NCI-H2227 (cell line): ENCODE measurements at regions not wholly inside any gene's neighbourhood (a gene's known extent, or its start where the extent isn't known, plus 50 kb on each side); places are given as distances from the start of the nearest gene placed in this dataset.

ENCODE experiments used
- DNase-seq: peaks from one replicate; lab custom pipeline; 2025; ENCODE audit not compliant: unreplicated experiment; lab: John Stamatoyannopoulos, UW

DNA sequence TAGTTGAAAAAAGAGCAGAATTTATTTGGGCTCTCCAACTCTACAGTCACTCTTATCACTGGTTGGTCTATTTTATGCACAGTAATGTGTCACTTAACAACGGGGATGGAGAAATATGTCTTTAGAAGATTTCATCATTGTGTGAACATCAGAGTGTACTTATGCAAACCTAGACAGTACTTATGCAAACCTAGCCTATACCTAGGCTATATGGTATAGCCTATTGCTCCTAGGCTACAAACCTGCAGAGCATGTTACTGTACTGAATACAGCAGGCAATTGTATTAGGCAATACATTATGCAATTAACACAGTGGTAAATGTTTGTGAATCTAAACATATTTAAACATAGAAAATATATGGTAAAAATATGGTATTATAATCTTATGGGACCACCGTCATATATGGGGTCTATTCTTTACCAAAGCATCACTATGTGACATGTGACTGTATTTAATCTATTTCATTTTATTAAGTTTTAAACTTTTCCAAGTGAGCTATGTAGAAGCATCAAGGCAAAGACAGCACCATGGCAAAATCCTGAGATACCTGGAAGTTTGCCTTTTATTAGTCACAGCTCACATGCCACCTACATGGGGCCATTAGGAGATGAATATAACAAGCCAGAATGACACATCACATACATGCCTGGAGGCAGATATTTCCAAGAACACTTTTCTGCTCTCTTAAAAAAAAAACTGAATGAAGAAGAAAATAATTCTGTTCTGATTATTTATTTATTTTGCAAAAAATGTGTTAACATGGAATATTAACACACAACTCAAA, 537.4 kb downstream of the TUSC7 start:
- DNase-seq, result no peak

DNA sequence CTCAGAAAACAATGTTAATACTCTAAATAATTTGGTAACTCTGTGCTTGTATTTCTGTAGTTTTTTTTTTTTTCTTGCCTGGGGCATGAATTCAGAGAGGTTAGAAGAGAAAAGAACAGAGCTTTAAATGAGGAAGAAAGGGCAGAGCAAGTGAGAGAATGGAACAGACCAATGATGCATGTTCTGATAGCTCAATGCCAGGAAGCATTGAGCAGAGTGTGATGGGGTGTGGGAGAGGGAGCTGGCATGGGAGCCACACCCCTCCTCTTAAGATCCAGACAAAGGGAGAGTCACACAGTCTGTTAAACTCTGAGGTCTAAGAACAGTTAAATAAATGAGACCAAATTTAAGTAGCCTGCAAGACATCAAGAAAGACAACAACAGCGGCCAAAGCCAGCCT, 538.6 kb downstream of the TUSC7 start:
- no peak for DNase-seq

DNA sequence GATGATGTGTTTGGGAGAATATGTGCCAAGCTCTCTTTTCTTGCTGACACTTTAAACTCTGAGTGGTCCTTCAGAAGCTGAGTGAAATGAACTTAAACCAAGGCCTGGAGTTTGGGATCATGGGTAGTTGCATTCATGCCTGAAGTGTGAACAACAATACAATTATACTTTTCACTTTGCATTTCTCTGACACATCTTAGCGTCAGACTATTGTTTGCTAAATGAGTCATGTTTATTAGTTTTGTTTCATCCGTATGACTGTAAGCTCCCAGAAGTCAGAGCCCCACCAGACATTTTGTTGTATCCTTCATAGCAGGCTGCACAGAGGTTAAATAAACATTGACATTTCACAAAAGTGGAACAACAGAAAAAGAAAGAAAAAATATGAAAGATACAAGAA, 542.6 kb downstream of the TUSC7 start:
- no peak for DNase-seq

DNA sequence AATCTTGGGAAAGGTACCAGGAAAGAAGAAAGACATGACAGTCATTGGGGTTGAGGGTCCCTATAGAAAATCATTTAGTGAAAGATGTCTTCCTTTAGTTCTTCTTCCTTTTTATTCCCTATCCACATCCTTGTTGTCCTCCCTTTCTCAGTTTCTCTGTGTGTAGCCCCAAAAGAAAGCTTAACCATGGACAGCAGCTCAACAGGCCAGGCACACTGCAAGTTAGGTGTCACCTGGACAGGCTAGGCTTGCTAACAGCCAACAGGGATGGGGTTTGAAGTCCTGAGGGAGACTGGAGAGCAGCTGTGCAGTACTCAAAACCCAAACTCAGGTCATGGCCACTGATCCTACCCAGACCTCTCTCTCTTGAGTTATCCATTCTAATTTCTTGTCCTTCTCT, 543.1 kb downstream of the TUSC7 start:
- DNase-seq, result no peak

DNA sequence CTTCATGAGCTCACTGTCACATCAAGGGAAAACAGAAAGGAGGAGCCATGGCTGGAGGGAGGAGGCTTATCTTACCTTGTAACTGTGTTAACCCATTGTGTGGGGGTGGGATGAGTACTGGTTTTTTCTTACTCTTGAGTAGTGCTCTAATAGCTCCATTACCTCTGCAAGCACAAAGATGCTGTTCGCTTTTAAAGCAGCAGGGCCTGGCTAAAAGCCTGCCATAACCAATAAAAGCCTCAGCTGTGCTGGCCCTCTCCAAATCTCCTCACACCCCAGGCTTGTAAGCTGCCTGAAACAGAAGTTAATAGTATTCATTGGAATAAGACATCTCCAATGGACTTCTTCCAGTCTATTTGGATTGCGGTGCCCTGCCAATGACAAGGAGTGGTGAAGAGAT, 544.1 kb downstream of the TUSC7 start:
- no peak for DNase-seq

DNA sequence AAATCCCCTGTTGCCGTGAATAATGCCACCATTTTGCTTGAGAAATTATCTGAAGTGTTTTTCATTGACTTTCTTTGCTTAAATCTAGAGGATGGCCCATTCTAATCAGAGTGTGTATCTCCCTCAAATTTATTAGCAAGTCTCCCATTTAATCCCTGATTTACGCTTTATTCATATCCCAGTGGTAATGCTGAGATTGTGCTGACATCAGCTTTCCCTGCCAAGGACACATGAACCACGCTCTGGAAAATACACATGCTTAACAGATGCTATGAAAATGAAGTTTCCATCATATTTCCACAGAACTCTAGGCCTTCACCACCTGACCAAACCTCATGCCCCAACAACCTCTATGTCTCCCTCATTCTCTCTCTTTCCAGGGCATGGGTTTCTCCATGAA, 545.4 kb downstream of the TUSC7 start:
- DNase-seq, result no peak

DNA sequence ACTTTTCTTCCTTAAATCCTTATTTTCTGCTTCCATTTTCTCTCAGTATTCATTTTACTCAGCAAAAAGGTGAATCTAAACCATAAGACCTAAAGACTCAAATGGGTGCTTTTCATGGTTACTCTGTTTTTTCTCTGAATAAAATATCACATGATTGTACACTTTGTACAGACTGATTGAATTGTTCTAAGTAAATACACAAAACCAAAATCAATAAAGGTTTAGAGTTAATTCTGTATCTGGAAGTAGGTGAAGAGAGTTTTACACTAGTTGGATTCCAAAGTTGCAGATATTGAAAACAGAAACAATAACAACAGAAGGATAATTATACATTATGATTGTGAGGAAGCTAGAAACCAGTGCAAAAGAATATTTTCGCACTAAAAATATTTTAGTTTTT, 546.2 kb downstream of the TUSC7 start:
- no peak for DNase-seq

DNA sequence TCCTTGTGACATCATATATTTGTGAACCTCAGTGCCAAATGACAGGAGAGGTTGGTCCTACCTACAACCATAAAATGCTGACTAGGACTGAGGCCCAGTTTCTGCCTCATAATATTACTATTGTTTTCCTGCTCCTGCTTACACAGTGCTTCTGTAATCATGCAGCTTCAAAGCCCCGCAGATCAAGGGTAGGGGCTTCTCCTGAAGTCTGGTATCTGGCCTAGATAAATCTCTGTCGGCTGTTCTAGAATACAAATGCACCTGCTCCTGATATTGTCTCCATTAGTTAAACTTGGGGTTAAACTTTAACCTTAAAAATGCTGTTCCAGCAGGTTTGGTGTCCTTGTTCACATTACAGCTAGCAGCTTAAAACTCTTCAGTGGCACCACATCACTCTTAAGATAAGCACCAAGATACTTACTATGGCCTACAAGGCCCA, 552.4 kb downstream of the TUSC7 start:
- no peak for DNase-seq

DNA sequence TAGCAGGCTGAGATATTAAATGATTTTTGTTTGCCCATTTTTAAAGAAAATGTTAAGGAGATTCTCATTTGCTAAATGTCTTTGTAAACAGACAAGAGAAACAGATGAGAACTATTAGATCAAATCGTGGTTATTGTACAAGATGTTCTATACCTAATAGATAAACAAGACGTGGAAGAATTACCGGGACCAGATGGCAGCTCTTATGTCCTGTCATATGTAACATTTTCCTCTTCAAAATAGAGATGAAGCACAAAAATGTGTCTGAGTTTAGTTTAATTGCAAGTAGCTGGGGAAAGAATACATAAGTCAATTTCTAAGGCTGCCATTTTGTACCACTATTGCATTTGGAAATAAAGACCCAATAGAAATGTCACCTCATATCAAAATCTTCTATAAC, 553.7 kb downstream of the TUSC7 start:
- DNase-seq, result no peak

DNA sequence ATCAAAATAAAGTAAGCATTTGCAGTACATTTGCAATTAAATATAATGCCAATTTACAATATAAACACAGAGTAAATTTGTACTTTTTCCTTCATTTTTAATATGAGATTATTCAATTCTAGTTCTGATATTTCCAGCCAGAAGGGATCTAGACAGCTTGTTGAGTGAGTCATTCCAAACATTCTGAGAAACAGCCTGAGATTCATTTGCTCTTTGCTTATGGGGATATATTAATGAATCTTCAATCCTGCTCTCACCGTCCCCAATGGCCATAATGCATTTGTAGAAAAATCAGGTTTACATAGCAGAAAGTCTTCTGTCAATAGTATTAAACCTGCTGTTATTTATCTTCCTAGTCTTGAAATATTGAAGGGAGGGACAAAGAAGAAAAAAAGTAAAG, 554.2 kb downstream of the TUSC7 start:
- DNase-seq, result no peak

DNA sequence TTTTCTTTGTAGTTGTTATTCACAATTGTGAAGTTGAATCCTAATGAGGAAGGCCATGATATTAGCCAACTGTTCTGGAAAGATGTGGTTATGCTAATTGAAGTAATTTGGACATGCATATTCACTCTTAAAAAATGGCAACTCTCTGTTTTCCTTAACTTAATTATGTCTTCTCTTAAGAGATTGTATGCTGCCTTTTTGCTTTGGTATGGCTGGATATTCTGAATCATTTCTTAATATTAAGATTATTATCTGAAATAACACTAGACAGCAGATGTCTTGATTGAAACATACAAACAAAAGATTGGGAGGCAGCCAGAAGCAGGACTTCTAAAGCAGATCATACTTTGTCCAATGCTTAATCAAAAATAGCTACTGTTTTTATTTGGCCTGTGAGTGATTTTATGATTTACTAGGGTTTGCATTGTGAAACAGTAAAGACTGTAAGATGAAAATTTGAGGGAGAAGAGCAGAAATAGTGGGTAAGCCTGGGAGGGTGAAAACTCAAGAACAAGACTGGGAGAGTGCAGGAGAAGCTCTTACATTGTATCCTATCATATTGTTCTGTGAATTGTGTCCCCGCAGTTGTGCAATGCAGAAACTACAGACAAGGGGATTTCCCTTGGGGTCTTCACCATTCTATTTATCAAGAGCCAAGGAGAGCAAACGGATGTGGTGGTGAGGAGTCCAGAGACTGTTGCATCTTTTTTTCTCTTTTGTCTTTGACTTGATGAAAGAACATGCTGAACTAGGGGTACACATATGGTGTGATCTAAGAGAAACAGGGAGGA, 554.8 kb downstream of the TUSC7 start:
- no peak for DNase-seq

DNA sequence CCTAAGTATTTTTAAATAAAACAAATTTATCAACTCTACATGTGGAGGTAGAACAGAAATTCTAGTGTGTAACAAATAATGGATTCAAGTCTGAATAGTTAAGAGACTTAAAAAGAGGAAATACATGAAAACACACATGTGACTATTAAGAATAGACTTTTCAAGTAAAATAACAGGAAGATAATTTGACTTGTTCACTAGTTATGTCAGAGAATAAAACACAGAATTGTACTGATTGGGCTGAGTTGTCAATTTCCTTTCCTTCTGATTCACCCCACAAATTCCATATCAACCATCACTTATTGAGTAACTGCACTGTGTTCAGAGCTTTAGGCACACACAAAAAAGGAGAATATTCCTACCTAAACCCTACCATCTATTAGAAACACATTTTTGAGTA, 557.2 kb downstream of the TUSC7 start:
- no peak for DNase-seq

DNA sequence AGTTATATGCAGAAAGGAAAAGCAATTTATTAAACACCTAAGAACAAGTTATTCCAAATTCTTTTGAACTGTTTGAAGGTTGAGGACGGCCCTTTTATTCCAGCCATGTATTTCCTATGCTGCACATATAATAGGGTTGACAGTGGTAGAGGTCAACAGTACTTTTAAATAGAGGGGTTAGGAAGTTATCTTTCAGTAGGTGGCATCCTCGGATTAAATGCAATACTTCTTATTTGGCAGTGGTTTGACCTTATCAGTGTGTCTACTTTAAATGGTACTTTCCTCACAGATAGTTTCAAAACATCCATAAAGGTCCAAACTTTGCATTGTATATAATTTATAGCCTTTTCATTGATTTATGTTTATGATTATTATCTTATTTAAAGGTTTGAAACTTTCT, 558.7 kb downstream of the TUSC7 start:
- DNase-seq, result no peak

DNA sequence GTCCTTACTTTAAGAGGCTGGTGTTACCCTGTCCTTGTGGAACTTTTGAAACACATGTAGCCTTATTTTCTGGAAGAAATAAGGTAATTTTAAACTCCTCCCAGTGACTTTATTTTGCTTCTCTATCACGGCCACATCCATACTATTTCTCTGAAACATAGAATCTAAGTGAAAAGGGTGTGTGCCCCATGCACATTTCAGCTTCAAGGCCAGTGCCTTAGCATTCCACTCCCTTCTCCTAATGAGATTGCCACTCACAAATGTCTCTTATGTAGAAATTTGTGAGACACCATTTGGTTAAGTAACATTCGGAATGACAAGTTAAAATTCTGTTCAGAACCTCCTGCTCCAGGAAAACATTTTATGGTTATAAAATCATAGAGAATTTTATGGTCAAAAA, 562.7 kb downstream of the TUSC7 start:
- no peak for DNase-seq

DNA sequence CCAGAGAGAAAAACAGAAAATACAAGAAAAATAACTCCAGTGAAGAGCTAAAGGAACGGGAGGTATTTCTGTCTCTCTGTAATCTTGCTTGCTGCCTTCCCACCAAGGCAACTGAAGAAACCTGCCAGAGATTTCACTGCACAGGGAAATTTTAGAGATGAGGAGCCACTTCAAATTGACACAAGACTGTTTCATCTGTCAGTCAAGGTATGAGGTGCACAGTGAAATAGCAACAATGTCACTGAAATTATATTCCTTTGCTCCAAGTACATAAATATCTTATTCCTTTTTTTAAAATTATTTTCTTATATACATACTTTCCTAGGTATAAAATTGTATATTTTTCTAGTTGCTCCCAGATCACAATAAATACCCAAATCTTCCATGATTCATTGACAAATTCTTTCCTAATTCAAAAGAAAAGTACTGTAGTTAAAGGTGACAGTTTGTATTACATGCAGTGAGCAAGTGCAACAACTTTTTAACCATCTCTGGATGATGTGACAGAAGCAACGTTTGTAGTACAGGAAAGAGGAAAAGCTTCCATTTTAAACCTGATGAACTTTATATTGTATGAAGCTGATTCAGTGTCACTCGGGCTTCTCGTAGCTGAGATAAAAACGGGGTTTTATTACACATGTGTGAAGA, 563.4 kb downstream of the TUSC7 start:
- no peak for DNase-seq

DNA sequence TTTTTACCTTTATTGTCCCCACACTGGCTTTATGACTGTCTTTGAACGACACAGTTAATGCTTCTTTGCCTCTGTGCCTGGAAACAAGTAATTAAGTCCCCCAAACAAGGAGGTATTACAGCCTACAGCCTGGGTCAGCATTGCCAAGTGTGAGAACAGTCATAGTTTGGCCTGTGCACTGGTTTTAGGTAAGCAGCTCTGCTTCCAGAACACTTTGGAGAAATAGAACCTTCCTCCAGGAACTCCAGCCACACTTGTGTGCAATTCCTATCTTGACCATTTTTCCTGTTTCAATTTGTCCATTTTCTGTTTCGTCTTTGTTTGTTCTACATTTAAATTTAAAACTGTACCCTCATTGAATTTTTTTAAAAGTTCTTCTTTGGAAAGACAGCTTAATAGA, 568.2 kb downstream of the TUSC7 start:
- DNase-seq, result no peak

DNA sequence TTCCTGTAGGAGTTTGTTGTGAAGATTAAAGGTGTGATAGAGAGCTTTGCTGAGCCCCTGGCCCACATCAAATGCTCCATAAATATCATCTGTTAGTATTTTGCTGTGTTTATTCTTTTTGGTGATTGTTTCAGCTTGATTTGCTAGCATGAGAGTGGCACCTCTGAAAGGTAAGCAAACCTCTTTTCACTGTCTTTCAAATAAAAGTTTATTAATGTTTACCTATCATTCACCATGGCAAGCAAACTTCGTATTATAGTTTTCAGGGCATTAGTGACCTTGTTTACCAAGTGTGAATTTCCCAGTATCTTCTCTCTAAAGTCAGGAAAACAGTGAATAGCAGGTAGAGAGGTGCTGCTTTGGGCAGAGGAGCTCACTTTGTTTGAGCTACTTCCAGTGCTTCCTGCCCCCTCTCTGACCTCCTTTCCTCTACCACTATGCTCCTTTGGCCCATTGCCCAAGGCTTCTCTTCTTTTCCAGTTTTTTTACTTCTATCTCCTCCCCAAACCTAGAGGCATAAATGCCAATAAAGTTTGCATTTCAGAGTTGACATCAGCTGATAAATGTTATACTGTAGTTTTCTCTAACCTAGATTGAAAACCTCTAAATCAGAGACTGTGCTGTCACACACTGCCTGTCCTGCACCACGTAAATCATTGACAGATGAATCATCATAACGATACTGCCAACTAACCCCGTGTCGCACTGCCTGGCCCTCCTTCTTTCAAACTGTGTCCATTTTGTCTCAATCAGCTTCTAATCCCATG, 569.0 kb downstream of the TUSC7 start:
- no peak for DNase-seq

DNA sequence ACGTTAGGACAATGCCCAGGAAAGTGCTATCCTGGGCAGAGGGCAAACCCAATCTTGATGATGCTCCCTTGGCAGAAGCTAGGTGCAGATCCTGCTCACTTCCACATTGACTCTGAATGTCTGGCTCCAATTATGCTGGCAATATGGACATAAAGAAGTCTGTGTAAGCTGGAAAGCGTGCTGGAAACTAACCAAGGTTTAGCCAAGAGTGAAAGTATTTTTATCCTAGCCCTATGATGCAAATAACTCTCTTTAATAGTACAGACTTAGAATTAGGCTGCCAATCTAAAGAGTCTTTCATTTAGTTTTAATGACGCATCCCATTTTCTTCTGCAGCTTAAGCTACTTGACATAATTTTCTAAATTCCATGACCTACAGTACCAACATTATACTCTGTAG, 571.8 kb downstream of the TUSC7 start:
- DNase-seq, result no peak

DNA sequence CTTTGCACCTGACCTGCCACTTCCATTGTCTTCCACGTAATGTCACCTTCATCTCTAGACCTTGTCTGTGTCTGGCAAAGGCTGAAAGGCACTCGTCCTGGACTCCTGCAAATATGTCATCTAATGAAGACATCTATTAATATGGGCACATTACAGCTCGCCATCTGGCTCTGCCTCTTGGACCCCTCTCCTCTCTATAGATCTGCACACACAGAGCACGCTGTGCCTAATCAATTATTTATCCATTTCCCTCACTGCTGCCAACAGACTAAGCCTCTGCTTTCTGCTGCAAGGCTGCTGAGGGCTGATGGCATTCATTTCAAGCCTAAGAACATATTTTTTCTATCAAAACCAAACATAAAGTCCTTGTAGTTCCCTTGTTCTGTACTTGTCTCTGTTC, 573.0 kb downstream of the TUSC7 start:
- no peak for DNase-seq

DNA sequence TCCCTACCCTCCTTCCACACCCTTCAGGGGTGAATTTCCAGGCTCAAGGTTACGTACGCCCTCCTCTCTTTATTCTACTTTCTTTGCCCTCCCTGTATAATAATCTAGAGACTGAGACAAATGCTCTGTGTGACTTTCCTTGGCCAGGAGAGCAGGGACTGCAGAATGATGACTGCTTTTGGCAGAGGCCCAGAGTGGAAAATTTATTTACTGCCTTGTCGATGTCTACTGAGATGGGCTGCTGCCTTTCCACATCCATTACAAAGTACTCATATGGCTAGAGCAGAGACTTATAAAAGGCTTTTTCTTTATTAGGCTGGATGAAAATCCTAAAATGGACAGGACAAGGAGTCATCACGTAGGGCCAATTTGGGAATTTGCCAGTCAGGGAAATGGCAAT, 576.2 kb downstream of the TUSC7 start:
- DNase-seq, result no peak

DNA sequence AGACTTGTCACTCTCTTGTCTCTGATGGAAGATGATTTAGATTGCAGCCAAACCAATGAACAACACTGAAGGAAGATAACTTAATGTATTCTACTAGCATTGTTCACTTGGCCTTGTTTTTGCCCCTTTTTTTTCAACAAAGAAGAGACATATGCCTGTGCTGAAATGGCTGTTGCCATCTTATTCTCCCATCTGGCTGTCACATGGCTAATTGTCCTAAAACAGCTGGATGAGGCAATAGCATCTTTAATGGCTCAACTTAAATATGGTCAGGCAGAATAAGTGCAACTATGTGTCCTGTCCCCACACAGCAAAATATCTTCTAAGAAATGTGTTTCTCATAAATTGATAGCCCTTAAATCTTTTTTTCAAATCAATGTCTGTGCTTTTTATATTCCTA, 576.9 kb downstream of the TUSC7 start:
- DNase-seq, result no peak
